Loucy (cell line): ENCODE measurements at regions not wholly inside any gene's neighbourhood (a gene's known extent, or its start where the extent isn't known, plus 50 kb on each side); places are given as distances from the start of the nearest gene placed in this dataset.
"Not testable (repeated sequence)": the region's sequence is repeated elsewhere in the genome, so short reads cannot be mapped to it uniquely, and the experiment has no call there.

Experiments
- CTCF ChIP-seq: fragments of 200-600 bp; sonication (generic); conservative IDR thresholded peaks from 2 replicates; pipeline ENCODE4 v1.5.1; 2014; ENCODE audit warnings: mild to moderate bottlenecking, antibody characterized with exemption, low read length
- EZH2phosphoT487 ChIP-seq: fragments of 200-600 bp; IDR thresholded peaks from 2 replicates; pipeline ENCODE4 v1.6.1; 2018; ENCODE audit warnings: antibody characterized with exemption, mild to moderate bottlenecking, moderate library complexity, borderline replicate concordance

- not testable (repeated sequence) for TF ChIP-seq CTCF, EZH2phosphoT487
These were observed 658.9 kb downstream of the TMEM121 start for GRCh38 chr14:106185174-106185836.
